ENCODE measurements at regions not wholly inside any gene's neighbourhood (a gene's known extent, or its start where the extent isn't known, plus 50 kb on each side); places are given as distances from the start of the nearest gene placed in this dataset.

DNA sequence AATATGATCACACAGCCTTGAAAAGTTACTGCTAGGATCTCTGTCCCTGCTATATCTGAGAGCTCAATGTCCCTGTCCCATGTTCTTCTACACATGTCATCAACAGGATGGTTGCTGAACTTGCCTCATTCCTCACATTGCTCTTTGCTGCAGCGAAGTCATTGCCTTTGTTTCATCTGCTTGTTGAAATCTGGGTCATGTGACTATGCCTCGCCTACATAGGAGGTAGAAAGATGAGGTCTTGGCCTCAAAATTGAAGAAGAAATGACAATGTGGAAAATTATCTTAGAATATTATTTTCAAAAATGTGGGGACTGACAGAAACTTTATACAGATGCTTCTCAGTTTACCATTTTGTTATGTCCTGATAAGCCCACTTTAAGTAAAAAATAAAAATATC lies 494.2 kb downstream of the SOX5 start:
- no peak for DNase-seq (ENCODE audit: low read depth in 2 of 2)

DNA sequence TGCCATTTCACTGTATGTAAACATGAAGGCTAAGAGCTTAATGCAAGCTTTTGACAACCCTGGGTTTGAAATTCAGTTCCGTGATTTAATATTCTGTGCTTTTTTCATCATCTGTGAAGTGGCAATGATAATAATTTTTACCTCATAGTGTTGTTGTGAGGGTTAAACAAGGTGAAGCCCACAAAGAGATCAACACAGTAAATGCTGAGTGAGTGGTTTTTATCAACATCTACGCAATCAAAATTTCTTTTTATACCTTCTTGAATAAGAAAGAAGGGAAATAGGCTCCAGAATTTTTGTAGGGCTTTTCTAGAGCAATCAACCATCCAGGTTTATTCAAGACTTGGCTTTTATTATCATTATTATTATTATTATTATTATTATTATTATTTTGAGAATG lies 490.8 kb downstream of the SOX5 start:
- no peak for DNase-seq (ENCODE audit: low read depth in 2 of 2)

DNA sequence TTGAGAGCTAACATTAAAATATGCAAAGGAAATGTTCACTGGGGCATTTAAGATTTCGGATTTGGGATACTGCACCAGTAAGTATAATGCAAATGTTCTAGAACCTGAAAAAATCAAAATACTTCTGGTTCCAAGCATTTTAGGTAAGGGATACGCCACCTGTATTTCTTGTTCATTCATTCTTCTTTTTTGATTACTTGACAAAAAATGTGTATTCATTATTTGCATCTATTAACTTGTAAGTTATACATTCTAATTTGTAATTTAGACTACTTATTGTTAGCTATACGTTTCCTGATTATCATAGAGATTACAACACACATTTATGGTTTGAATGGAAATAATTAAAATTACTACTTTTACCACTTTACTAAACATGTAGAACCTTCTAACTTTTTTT lies 486.9 kb downstream of the SOX5 start:
- DNase-seq (ENCODE audit: low read depth in 2 of 2) = no peak

DNA sequence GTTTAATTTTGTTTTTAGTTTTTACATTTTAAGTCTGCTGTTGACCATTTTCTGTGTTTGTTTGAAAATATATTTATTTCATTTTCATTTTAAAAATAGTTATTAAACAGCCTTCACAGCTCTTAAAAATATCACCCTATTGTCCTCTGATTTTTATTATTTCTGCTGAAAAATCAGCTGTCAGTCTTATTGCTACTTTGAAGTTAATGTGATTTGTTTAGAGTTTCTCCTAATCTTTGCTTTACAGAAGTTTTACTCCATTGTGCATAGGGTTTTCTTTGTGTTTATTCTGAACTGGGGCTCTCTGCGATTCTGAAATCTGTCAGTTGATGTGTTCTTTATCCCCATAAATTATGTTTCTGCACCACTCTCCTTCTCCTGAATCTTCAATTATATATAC lies 486.3 kb downstream of the SOX5 start:
- no peak for DNase-seq (ENCODE audit: low read depth in 2 of 2)

DNA sequence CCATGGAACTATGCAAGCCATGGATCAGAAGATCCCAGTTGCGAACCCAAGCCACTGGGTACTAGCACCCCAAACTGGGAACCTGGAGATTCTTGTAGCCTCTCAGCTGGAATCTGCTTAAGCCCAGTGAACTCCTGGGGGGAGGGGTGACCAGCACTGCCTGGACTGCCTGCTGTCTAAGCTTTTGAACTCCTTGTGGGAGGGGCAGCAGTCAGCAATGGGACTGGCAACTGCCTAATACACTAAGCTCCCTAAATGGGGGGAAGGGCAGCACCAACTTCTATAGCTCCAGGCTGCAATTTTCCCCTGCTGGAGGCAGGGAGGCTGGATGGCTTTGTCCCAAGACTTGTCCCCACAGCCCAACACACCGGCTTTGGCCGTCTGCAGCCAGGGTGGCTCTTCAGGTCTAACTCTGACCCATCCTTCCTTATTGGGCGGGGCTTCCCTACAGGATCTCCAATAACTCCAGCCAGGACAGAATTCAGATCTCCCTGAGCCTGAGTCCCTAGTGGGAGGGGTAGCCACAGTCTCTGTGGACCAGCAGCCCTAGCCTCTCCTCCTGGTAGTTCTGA lies 485.1 kb downstream of the SOX5 start:
- no peak for DNase-seq (ENCODE audit: low read depth in 2 of 2)

DNA sequence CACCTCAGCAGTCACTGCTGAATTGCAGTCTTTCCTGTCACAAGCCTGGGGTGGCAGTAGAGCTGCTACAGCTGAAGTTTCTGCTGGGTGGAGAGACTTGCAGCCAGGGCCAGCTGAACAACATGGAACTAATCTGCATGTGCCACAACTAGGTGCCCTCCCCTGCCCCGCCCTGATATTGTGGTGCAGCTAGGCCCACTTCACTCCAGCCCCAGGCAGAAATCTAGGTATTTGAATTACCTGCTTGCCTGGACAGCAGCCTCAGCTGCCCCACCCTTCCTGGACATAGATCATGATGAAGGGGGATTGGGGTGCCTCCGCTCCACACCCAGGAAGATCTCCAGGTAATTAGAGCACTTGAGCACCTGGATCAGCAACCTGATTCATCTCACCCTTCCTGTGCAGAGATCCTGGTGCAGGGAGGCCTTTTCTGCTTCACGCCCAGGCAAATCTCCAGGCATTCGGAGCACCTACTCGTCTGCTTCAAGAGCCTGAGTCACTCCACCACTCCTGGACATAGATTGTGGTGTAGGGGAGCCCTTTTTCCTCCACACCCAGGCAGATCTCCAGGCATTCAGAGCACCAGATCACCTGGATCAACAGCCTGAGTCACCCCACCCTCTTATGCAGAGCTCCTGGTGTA lies 477.0 kb downstream of the SOX5 start:
- no peak for DNase-seq (ENCODE audit: low read depth in 2 of 2)

DNA sequence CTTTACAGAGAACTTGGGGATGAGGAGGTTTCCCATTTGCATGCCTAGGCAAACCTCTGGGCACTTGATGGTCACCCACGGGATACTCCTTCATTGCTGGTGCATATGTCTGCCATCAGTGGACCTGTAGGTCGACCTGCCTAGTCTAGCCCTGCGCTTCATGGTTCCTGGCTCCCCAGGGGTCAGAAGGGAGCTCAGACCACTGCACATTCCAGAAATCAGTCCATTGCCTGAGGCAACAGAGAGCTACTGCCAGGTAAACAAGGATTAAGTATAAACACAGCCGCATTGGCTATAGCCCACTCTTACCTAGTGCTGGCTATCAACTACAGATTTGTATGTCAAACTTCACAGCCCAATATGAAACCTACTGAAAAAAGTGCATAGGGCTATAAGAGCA lies 476.4 kb downstream of the SOX5 start:
- no peak for DNase-seq (ENCODE audit: low read depth in 2 of 2)

DNA sequence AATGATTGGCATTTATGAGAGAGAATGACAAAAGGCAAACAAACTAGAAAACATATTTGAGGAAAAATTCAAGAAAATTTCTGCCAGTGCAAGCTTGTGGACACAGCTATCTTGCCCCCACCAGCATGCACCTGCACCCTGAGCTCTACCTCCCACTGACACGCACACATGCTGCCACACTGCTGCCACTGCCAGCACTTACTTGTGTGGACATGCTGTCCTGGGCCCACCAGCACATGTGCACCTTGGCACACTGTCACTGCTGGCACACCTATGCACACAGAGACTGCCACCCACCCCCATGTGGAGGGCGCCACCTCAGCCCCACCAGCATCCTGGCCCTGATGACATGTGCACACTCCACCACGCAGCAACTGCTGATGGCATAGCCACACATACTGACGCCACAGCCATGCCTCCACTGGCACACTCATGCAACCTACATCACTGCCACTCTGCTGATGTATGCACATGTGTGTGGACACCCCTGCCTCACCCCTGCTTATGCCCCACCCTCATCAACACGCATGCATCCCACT lies 475.0 kb downstream of the SOX5 start:
- DNase-seq (ENCODE audit: low read depth in 2 of 2) = no peak
